Sigmoid colon (tissue), 4 donors: ENCODE measurements at regions not wholly inside any gene's neighbourhood (a gene's known extent, or its start where the extent isn't known, plus 50 kb on each side); places are given as distances from the start of the nearest gene placed in this dataset.

Experiments used
- EP300 ChIP-seq, 4 donors: sonication (generic); formaldehyde crosslinking; IDR thresholded peaks; one replicate each; pipeline ENCODE4 v1.6.1; 2017; ENCODE audit warnings: antibody characterized with exemption in 4 of 4
- POLR2A ChIP-seq, 2 donors: fragments of 450-650 bp; IDR thresholded peaks; one replicate each; pipeline ENCODE4 v1.6.1; 2016; ENCODE audit warnings: antibody characterized with exemption in 2 of 2, mild to moderate bottlenecking in 2 of 2, moderate library complexity in 2 of 2
- POLR2AphosphoS5 ChIP-seq, 4 donors: sonication (generic); formaldehyde crosslinking; IDR thresholded peaks; one replicate each; pipeline ENCODE4 v1.6.1; 2017; ENCODE audit warnings: antibody characterized with exemption in 4 of 4
- TF ChIP-seq, protein P1 (sequence below), 4 experiments: fragments of 450-650 bp in 3 of 4; fragments of 200-600 bp in 1 of 4; IDR thresholded peaks; one replicate each; pipeline ENCODE4 v1.5.1; 2016 to 2019; ENCODE audit warnings: antibody characterized with exemption in 4 of 4, mild to moderate bottlenecking in 3 of 4, moderate library complexity in 2 of 4

DNA sequence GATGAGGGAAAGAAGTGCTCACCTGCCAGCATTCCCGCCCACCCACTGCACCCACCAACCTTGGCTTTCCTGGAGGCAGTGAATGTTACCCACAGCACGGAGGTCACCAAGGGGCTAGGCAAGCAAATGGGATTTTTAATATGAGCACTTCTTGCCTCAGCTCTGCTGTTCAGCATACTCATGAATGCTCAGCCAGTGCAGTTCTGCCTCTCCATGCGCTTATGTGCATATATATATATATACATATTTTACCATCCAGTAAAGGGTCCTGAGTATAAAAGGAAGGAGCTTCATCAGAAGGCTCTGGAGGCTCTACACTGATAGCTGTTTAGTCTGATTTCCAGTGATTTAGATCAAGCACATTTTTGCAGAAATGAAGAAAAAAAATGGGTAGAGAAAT, 366.9 kb downstream of the SIPA1L2 start:
- TF ChIP-seq, protein P1, sequence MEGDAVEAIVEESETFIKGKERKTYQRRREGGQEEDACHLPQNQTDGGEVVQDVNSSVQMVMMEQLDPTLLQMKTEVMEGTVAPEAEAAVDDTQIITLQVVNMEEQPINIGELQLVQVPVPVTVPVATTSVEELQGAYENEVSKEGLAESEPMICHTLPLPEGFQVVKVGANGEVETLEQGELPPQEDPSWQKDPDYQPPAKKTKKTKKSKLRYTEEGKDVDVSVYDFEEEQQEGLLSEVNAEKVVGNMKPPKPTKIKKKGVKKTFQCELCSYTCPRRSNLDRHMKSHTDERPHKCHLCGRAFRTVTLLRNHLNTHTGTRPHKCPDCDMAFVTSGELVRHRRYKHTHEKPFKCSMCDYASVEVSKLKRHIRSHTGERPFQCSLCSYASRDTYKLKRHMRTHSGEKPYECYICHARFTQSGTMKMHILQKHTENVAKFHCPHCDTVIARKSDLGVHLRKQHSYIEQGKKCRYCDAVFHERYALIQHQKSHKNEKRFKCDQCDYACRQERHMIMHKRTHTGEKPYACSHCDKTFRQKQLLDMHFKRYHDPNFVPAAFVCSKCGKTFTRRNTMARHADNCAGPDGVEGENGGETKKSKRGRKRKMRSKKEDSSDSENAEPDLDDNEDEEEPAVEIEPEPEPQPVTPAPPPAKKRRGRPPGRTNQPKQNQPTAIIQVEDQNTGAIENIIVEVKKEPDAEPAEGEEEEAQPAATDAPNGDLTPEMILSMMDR (IDR thresholded peaks at IDR 0.05), result no peak
- no peak for TF ChIP-seq POLR2AphosphoS5 (IDR thresholded peaks at IDR 0.05)
- no peak for TF ChIP-seq POLR2A (IDR thresholded peaks at IDR 0.05)
- no peak for TF ChIP-seq EP300 (IDR thresholded peaks at IDR 0.05)
